RPMI7951 (cell line): ENCODE measurements at regions not wholly inside any gene's neighbourhood (a gene's known extent, or its start where the extent isn't known, plus 50 kb on each side); places are given as distances from the start of the nearest gene placed in this dataset.

Source experiments
- DNase-seq: peaks from one replicate; pipeline ENCODE4 v3.0.0-alpha.2; 2012; ENCODE audit warnings: low read depth

DNA sequence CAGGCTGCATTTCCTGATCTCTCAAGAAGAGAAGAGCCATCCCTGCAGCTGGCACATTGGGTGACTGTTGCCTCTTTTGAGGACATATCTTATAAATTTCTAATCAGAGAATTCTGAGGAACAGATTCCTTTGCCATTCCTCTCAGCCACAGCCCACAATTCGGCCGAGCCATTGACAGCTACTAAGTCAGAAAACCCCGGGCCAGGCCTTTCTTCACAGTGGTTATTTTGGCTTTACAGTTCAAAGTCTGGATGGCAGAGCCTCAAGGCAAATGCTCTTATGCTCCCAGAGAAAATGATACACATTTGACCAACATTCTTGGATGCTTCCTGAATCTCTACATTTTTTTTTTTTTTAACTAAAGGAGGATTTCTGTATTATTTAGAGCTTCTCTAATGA lies 138.4 kb upstream of the FRMD6 start:
- DNase-seq = peak; percentile 92

DNA sequence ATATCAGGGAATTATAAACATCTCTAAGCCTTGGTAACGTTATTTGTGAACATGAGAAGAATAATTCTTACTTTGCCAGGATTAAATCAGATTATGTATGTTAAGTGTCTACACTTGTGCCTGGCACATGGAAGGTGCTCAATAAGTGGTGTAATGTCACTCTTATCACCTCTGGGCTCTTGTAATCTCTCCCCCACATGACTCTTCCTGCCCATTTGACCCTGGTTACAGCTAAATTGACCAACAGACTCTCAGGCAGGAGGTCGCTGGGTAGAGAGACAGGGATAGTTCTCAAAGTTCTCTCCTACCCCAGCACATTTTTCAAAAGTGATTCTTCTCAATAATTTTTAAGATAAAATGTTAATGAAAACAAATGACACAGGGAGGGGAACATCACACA lies 137.8 kb upstream of the FRMD6 start:
- DNase-seq = no peak

DNA sequence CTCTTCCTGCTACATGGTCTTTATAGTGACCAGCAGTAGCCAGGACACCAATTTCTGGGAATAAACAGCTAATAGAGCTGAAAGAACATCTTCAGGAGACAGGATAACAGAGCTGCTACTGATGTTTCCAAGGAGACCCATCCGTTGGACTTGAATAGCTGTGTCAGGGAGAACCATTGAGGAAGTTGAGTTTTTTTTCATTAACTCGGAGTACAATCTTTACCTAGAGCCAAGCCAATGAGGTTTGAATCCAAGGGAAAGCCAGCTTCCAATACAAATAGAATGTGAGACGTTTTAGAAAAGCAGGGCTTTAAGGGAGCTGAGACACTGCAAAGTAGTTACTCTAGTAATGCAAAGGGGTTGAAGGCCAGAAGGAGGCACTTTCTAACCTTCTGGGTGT lies 136.1 kb upstream of the FRMD6 start:
- no peak for DNase-seq

DNA sequence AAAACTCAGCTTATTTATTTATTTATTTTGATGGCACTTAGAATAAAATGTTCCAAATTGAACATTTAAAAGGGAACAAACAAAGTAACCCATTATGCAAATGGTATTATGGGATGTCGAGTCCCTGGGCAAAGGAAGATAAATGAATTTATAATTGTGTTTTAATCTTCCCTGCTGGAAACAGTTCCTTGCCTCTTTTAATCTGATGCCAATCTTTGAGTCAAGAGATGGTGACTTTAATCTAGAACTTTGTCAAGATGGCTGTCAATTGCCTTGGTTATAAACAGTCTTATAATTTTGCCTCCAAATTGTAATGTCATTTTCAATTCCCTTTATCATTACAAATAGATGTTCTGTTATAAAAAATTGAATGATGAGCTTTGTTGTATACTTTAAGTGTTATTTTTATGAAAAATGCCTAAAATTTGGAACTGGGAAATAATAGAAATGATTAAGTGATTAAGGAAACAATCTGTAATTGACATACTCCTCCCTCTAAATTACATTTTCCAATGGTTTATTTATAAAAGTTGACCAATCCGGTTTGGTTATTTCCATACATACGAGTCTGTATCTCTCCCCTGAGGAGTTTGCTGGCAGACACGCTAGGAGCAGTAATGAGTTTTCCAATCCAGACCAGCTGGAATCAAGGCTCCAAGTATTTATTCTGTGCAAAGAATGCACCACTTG lies 134.9 kb upstream of the FRMD6 start:
- no peak for DNase-seq

GRCh38 chr14:51518280-51518679 lies 133.4 kb upstream of the FRMD6 start:
- DNase-seq = no peak

DNA sequence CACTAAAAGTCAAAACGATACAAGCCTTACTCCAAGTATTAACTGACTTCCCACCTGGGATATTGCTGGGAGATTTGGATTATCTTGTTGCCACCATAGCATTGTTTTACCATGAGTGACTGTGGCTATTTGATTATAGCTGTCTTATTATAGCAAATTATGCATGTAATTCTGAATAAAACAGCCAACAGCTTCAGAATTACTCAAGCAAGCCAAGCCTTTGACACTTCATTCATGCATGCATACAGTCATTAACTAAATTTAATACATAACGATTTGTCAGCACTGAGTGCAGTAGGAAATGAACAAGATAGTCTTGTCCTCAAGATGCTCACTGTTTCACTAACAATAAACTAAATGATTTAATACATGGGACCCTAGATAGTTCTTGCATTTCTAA lies 133.0 kb upstream of the FRMD6 start:
- no peak for DNase-seq

GRCh38 chr14:51520087-51520486 lies 131.6 kb upstream of the FRMD6 start:
- peak; percentile 23 for DNase-seq

DNA sequence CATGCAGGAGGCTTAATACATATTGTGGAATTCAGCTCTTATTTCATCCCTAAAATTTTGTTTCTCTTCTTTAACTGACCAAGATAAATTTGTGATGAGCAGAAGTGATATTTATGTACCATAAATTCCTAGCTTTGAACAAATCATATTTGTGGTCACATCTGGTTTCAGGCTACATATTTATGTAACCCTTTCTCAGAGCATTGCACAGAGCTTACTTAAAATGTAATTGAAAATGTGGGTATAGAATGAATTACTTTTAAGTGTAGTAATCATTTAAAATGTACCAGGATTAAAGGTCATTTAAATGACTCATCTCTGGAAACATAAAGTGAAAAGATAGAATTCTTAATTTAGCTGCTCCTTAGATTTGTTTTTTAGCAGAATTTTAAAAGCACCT lies 129.9 kb upstream of the FRMD6 start:
- DNase-seq = peak; percentile 58

GRCh38 chr14:51523243-51523642 lies 128.5 kb upstream of the FRMD6 start:
- no peak for DNase-seq

GRCh38 chr14:51525739-51526138 lies 126.0 kb upstream of the FRMD6 start:
- DNase-seq = peak; percentile 82

GRCh38 chr14:51527073-51527472 lies 124.6 kb upstream of the FRMD6 start:
- peak; percentile 65 for DNase-seq

DNA sequence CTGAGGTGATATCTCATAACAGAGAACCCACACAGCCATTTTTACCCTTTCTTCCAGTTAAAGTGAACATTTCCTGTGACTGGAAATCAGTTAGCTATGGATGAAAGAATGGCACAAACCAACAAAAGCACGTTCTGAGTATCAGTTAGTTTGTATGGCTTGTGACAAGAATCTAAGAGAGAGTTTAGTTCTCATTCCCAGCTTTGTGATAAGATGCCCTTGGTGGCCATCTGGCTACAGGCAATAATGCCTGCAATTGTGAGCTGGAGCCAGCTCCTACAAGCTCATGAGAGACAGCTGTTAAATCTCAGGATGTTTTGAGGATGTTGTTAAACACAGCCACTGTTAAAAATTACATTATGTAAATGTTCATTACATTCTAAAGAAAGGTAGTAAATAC lies 122.0 kb upstream of the FRMD6 start:
- no peak for DNase-seq

GRCh38 chr14:51533160-51533559 lies 118.5 kb upstream of the FRMD6 start:
- peak; percentile 83 for DNase-seq

- no peak for DNase-seq
Measured at GRCh38 chr14:51533872-51534553, 117.7 kb upstream of the FRMD6 start.

GRCh38 chr14:51534610-51535011 lies 117.1 kb upstream of the FRMD6 start:
- peak; percentile 77 for DNase-seq

DNA sequence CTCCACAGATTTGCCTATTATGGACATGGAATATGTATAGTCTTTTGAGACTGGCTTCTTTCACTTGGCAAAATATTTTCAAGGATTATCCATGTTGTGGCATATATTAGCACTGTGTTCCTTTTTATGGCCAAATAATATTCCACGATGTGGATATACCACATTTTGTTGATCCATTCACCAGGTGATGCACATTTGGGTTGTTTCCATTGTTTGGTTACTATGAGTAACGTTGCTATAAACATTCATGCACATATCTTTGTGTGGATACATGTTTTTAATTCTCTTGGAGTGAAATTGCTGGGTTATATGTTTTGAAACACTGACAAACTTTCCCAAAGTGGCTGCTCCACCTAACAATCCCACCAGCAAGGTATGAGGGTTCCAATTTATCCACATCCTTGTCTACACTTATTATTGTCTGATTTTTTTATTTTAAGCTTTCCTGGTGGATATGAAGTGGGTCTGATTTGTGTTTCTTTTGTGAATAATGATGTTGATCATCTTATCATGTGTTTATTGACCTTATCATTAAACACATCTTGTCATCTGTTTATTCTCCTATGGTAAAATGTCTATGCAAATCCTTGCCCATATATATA lies 116.2 kb upstream of the FRMD6 start:
- no peak for DNase-seq

GRCh38 chr14:51538973-51539372 lies 112.7 kb upstream of the FRMD6 start:
- no peak for DNase-seq

DNA sequence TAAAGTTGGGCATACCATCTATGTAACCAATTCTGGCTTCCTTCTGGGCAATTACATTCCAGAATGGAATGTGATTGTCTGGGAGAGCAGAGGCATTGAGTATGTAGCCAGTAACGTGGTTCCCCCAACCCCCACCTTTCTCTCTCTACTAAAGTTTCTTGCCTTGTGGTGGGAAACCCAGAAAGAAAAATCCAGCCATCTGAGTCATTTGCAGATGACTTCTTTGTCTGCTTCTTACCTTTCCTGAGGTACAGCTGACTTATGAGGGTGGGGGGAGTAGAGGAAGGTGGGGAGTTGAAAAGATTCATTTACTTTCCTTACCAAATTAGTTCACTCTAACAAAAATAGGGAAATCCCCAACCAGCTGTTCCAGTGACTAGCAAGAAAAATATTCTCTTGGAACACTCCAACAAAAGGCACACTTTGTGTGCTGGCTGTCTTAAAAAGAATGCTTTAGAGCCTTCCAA lies 112.1 kb upstream of the FRMD6 start:
- peak; percentile 90 for DNase-seq

- DNase-seq = peak; percentile 76
Measured at GRCh38 chr14:51540364-51540763, 111.3 kb upstream of the FRMD6 start.

GRCh38 chr14:51544471-51544870 lies 107.2 kb upstream of the FRMD6 start:
- no peak for DNase-seq

- no peak for DNase-seq
Measured at GRCh38 chr14:51544901-51545300, 106.8 kb upstream of the FRMD6 start.

GRCh38 chr14:51545396-51545795 lies 106.3 kb upstream of the FRMD6 start:
- peak; percentile 53 for DNase-seq

DNA sequence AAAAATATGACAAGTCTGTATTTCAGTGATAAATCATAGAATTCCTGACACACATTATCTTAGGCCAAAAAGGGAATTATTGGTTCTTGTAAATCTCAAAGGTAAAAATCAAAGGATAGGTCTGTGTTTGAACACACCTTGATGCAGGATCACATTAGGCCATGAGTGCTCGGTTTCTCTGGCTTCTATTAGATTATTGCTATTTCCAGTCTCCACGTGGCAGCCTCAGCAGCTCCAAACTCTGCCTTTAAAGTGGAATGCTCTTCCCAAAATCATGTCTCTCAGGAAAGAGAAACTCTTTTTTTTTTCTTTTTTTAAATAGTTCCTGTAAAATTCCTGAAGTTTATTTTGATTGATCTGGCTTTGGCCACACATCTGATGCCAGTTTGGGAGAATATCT lies 105.6 kb upstream of the FRMD6 start:
- DNase-seq = no peak
